Esophagus squamous epithelium (tissue), 5 donors: ENCODE measurements at regions not wholly inside any gene's neighbourhood (a gene's known extent, or its start where the extent isn't known, plus 50 kb on each side); places are given as distances from the start of the nearest gene placed in this dataset.

Experiments used
- DNase-seq: peaks from one replicate; lab custom pipeline; 2025; lab: John Stamatoyannopoulos, UW
- H3K27ac ChIP-seq, 4 donors: fragments of 200-600 bp; sonication (generic); one replicate each; pipeline ENCODE4 v1.5.1; 2016 to 2019; ENCODE audit warnings: mild to moderate bottlenecking in 1 of 4
- H3K27me3 ChIP-seq, 4 donors: fragments of 200-600 bp; sonication (generic); 1 replicate in 3 of 4; 2 replicates in 1 of 4; pipeline versions ENCODE4 v1.5.1 to v1.6.0; 2017 to 2021; ENCODE audit warnings: antibody characterized with exemption in 1 of 4
- H3K36me3 ChIP-seq, 3 donors: fragments of 200-600 bp; sonication (generic); one replicate each; pipeline ENCODE4 v1.5.1; 2016 to 2019
- H3K4me1 ChIP-seq, 3 donors: fragments of 200-600 bp; sonication (generic); one replicate each; pipeline ENCODE4 v1.5.1; 2017 to 2019
- H3K4me3 ChIP-seq, 4 donors: fragments of 200-600 bp; sonication (generic); 1 replicate in 3 of 4; 2 replicates in 1 of 4; pipeline ENCODE4 v1.5.1; 2016 to 2019; ENCODE audit warnings: mild to moderate bottlenecking in 2 of 4, moderate library complexity in 1 of 4
- H3K9me3 ChIP-seq, 3 donors: fragments of 200-600 bp; sonication (generic); one replicate each; pipeline ENCODE4 v1.5.1; 2016 to 2019
- CTCF ChIP-seq, 6 experiments: fragments of 450-650 bp in 4 of 6; fragments of 200-600 bp in 2 of 6; sonication (generic) in 2 of 6; IDR thresholded peaks; one replicate each; pipeline ENCODE4 v1.5.1; 2016 to 2019; ENCODE audit warnings: antibody characterized with exemption in 6 of 6, mild to moderate bottlenecking in 4 of 6, moderate library complexity in 4 of 6
- POLR2A ChIP-seq, 4 donors: fragments of 450-650 bp; IDR thresholded peaks; one replicate each; pipeline ENCODE4 v1.6.1; 2017; ENCODE audit warnings: antibody characterized with exemption in 4 of 4, mild to moderate bottlenecking in 4 of 4, moderate library complexity in 3 of 4
- WGBS, 2 donors: methylation state at CpG; one replicate each; pipeline ENCODE4 v1.1.5; 2018; 5-methylcytosine and 5-hydroxymethylcytosine counted together
- intact Hi-C: fragments of 100-400 bp; cut with DNase I; formaldehyde crosslinking; loops from one replicate; pipeline ENCODE4 v1.15.0; 2022
- donor health status: DM: yes; HTN: yes; CAD: no.

DNA sequence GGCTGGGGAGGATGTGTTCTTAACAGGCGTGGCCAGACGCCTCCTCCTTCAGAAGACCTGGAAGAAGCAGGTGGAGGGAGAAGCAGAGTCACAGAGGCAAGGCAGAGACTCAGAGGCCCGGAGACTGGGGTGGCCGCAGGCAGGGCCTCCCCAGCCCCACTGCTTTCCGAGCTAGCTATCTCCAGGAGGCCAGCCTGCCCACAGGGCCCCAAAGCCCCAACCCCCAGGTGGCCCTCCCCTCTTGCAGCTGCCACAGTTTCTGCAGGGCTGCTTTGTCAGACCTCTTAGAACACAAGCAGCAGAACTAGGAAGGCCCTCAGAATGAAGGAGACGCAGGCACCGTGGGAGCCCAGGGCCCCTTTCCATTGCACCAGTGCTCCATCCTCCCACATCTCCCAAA lies 69.0 kb upstream of the MLN start:
- Histone ChIP-seq H3K4me1 (peaks cover 0 to 10% (median 0%) of the 10 kb centered on the region in 3 donors), H3K27me3 (peaks cover 0 to 33% (median 0%) of the 10 kb centered on the region in 4 donors), H3K36me3 (no peaks in the 10 kb centered on the region), H3K4me3 (no peak overlapping the region), H3K9me3 (no peaks in the 10 kb centered on the region), H3K27ac (no peak overlapping the region)
- TF ChIP-seq CTCF (IDR thresholded peaks at IDR 0.05): no peak
- no peak for TF ChIP-seq POLR2A (IDR thresholded peaks at IDR 0.05)
- 69 to 82% methylated on average over 4 to 5 of the region's 7 CpGs for WGBS, 2 donors
- DNase-seq: no peak
- intact Hi-C loops: no loop called here

- Histone ChIP-seq H3K4me3 (no peak overlapping the region), H3K9me3 (no peaks in the 10 kb centered on the region), H3K36me3 (no peaks in the 10 kb centered on the region), H3K27me3 (peaks cover 0 to 30% (median 0%) of the 10 kb centered on the region in 4 donors), H3K4me1 (peaks cover 0 to 1% (median 0%) of the 10 kb centered on the region in 3 donors), H3K27ac (no peak overlapping the region)
- DNase-seq: no peak
- intact Hi-C loops: no loop called here
- WGBS, 2 donors: 65 to 69% methylated on average over 11 of the region's 11 CpGs
- TF ChIP-seq CTCF (IDR thresholded peaks at IDR 0.05): no peak
- no peak for TF ChIP-seq POLR2A (IDR thresholded peaks at IDR 0.05)
Observed at GRCh38 chr6:33869826-33870423, 66.1 kb upstream of the MLN start.

GRCh38 chr6:33869121-33869520 lies 65.3 kb upstream of the MLN start:
- no peak for TF ChIP-seq POLR2A (IDR thresholded peaks at IDR 0.05)
- intact Hi-C loops: no loop called here
- 87 to 90% methylated on average over 5 of the region's 5 CpGs for WGBS, 2 donors
- DNase-seq: no peak
- no peaks in the 10 kb centered on the region for H3K4me1 ChIP-seq
- H3K9me3 ChIP-seq: no peaks in the 10 kb centered on the region
- H3K36me3 ChIP-seq: no peaks in the 10 kb centered on the region
- H3K27ac ChIP-seq: no peak overlapping the region
- H3K4me3 ChIP-seq: no peak overlapping the region
- peaks cover 0 to 35% (median 0%) of the 10 kb centered on the region in 4 donors for H3K27me3 ChIP-seq

DNA sequence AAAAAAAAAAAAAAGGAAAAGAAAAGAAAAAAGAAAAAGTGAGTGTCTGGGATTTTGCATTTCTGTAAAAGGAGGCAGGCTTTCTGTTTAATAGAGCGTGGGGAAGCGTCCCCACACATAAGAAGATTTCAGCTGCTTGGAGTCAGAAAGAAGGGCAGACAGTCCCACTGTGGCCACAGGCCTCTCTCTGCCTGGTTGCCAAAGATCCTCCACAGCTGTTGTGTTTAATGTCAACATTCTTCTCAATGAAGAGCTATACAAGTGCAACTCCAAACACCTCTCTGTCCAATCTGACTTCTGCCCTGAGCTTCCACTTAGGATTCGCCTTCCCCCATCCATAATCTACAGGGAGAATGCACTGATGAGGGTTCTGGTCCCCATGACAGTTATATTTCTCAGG lies 64.3 kb upstream of the MLN start:
- TF ChIP-seq CTCF (IDR thresholded peaks at IDR 0.05): no peak
- no peak for TF ChIP-seq POLR2A (IDR thresholded peaks at IDR 0.05)
- intact Hi-C loops: no loop called here
- WGBS, 2 donors: 87 to 91% methylated on average over 3 of the region's 3 CpGs
- DNase-seq: no peak
- H3K36me3 ChIP-seq: no peaks in the 10 kb centered on the region
- no peaks in the 10 kb centered on the region for H3K4me1 ChIP-seq
- H3K27ac ChIP-seq: no peak overlapping the region
- H3K4me3 ChIP-seq: no peak overlapping the region
- H3K27me3 ChIP-seq: peaks cover 0 to 38% (median 0%) of the 10 kb centered on the region in 4 donors
- H3K9me3 ChIP-seq: no peaks in the 10 kb centered on the region

DNA sequence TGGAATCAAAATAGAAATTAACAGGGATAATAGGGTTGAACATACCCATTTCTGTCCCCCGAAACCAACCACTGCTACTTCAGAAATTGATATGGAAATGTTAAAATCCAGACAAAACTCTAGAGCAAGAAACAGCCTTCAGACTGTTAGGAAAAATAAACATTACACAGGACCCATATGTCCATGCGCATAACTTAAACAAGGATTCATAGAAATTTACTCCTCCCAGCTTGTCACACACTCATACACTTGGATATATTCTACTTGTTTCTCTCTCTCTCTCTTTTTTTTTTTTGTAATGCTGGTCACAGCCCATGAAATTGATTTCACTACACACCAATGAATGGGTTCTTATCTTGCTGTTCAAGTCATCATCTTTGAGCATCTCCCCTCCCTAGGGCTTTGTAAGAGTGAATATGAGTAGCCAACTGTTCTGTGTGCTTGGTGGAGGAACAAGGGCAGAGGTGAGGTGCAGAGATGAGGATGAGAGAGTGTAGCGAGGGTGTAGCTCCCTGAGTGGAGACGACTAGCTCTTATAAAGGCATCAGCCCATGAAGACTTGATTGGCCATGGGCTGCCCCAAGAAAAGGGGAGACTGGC lies 61.8 kb upstream of the MLN start:
- DNase-seq: no peak
- Histone ChIP-seq H3K36me3 (no peaks in the 10 kb centered on the region), H3K4me3 (no peak overlapping the region), H3K27me3 (peaks cover 0 to 26% (median 0%) of the 10 kb centered on the region in 4 donors), H3K4me1 (peaks cover 10 to 12% (median 12%) of the 10 kb centered on the region in 3 donors), H3K27ac (no peak overlapping the region), H3K9me3 (no peaks in the 10 kb centered on the region)
- intact Hi-C loops: no loop called here
- 84 to 89% methylated on average over 4 of the region's 4 CpGs for WGBS, 2 donors
- TF ChIP-seq CTCF (IDR thresholded peaks at IDR 0.05): no peak
- no peak for TF ChIP-seq POLR2A (IDR thresholded peaks at IDR 0.05)
